Heart right ventricle (tissue), 16 donors: ENCODE measurements at regions not wholly inside any gene's neighbourhood (a gene's known extent, or its start where the extent isn't known, plus 50 kb on each side); places are given as distances from the start of the nearest gene placed in this dataset.

Experiments
- ATAC-seq, 8 donors: fragments of 200-7000 bp; cut with Tn5 transposase; one replicate each; pipeline ENCODE4 v1.9.1; 2020; ENCODE audit warnings: mild to moderate bottlenecking in 8 of 8, moderate library complexity in 8 of 8, moderate number of reproducible peaks in 1 of 8
- DNase-seq, 2 donors: peaks; one replicate each; pipeline ENCODE4 v3.0.0-alpha.2; 2020
- H3K27ac ChIP-seq, 10 donors: fragments of 200-600 bp; sonication (generic) in 2 of 10; one replicate each; pipeline versions ENCODE4 v1.5.0 to v1.8.0; 2020 to 2022; ENCODE audit warnings: mild to moderate bottlenecking in 3 of 10
- H3K27me3 ChIP-seq, 7 donors: fragments of 200-600 bp; one replicate each; pipeline ENCODE4 v1.8.0; 2021 to 2022; ENCODE audit warnings: mild to moderate bottlenecking in 2 of 7
- H3K36me3 ChIP-seq, 9 donors: fragments of 200-600 bp; sonication (generic) in 1 of 9; one replicate each; pipeline versions ENCODE4 v1.5.0 to v1.8.0; 2020 to 2022; ENCODE audit warnings: mild to moderate bottlenecking in 2 of 9
- H3K4me1 ChIP-seq, 9 donors: fragments of 200-600 bp; sonication (generic) in 1 of 9; one replicate each; pipeline versions ENCODE4 v1.5.0 to v1.8.0; 2020 to 2022; ENCODE audit warnings: mild to moderate bottlenecking in 4 of 9
- H3K4me3 ChIP-seq, 10 donors: fragments of 200-600 bp; sonication (generic) in 2 of 10; one replicate each; pipeline versions ENCODE4 v1.5.0 to v1.8.0; 2020 to 2022; ENCODE audit warnings: mild to moderate bottlenecking in 7 of 10, moderate library complexity in 2 of 10
- H3K9me3 ChIP-seq, 11 donors: fragments of 200-600 bp in 10 of 11; sonication (generic) in 2 of 11; one replicate each; pipeline versions ENCODE4 v1.5.0 to v1.8.0; 2013 to 2022; ENCODE audit warnings: mild to moderate bottlenecking in 2 of 11, control low read depth in 1 of 11, moderate library complexity in 1 of 11
- CTCF ChIP-seq, 9 donors: fragments of 200-600 bp; sonication (generic) in 2 of 9; IDR thresholded peaks; one replicate each; pipeline versions ENCODE4 v1.5.0 to v1.8.0; 2021 to 2022; ENCODE audit warnings: antibody characterized with exemption in 9 of 9, mild to moderate bottlenecking in 5 of 9, moderate library complexity in 1 of 9
- WGBS, 2 donors: extraction: QIAGEN DNeasy Blood & Tissue Kit; methylation state at CpG; one replicate each; pipeline ENCODE4 v1.1.7; 2013; ENCODE audit warnings: inconsistent platforms in 1 of 2; 5-methylcytosine and 5-hydroxymethylcytosine counted together
- intact Hi-C, 10 donors: fragments of 100-400 bp; cut with DNase I; formaldehyde crosslinking; loops; one replicate each; pipeline versions ENCODE4 v1.11.1 to v1.14.2; 2022
- donor health status: Arrhythmogenic right ventricular cardiomyopathy.
- donor health status: ischemic (EF 13 %, LVEDD 7.1; RV severe dilation, severe dysfunction).
- donor health status: healthy with polysubstance abuse.
- donor health status: DM: no; HTN: yes; CAD: no.
- donor health status: DM: no; HTN: no; CAD: no.
- donor health status: ischemic (EF 25% LVEDD 6.9; RV normal size, moderate dysfunction).
- donor health status: ischemic (EF 25% LVEDD 5.7; RV mildly dilated, moderate dysfunction).
- donor health status: healthy.
- donor health status: DM: yes; HTN: yes; CAD: no.
- donor health status: Ischemic cardiomyopathy.
- donor health status: ischemic (EF 35%, LVEDD 5.7; RV mildly dilated, moderate dysfunction).
- donor health status: nonischemic (EF 11% LVEDD 7.7; RV severe dilation, severe dysfunction).
- donor health status: DM: yes; HTN: yes; CAD: no.
- donor health status: PGD.
- donor health status: ischemic (EF 29% LVEDD 5.4; RV normal size, mild dysfunction).
- donor health status: nonischemic (EF 23%, LVEDD 6.1; RV moderate dilation, normal function).

- ATAC-seq (no peak), DNase-seq (no peak)
- TF ChIP-seq CTCF (IDR thresholded peaks at IDR 0.05): no peak
- no peaks in the 10 kb centered on the region for H3K27me3 ChIP-seq
- WGBS, 2 donors: 85 to 89% methylated on average over 4 of the region's 4 CpGs
- no peak overlapping the region for H3K4me3 ChIP-seq
- no peak overlapping the region for H3K27ac ChIP-seq
- intact Hi-C loops: no loop called here
- no peaks in the 10 kb centered on the region for H3K9me3 ChIP-seq
- H3K36me3 ChIP-seq: no peaks in the 10 kb centered on the region
- no peaks in the 10 kb centered on the region for H3K4me1 ChIP-seq
These were observed 220.2 kb upstream of the SLC16A7 start for GRCh38 chr12:59375633-59376032.

- Histone ChIP-seq H3K4me1 (no peaks in the 10 kb centered on the region), H3K9me3 (no peaks in the 10 kb centered on the region), H3K27ac (no peak overlapping the region), H3K27me3 (no peaks in the 10 kb centered on the region), H3K36me3 (no peaks in the 10 kb centered on the region), H3K4me3 (no peak overlapping the region)
- DNase-seq (no peak), ATAC-seq (no peak)
- intact Hi-C loops: no loop called here
- WGBS, 2 donors: 75 to 83% methylated on average over 1 of the region's 1 CpG
- no peak for TF ChIP-seq CTCF (IDR thresholded peaks at IDR 0.05)
These were observed 221.0 kb upstream of the SLC16A7 start for GRCh38 chr12:59374783-59375182.

GRCh38 chr12:59372956-59373355, 222.9 kb upstream of the SLC16A7 start:
- DNase-seq (no peak), ATAC-seq (no peak)
- H3K4me1 ChIP-seq: no peaks in the 10 kb centered on the region
- H3K27me3 ChIP-seq: no peaks in the 10 kb centered on the region
- no peaks in the 10 kb centered on the region for H3K36me3 ChIP-seq
- no peak overlapping the region for H3K27ac ChIP-seq
- TF ChIP-seq CTCF (IDR thresholded peaks at IDR 0.05): no peak
- WGBS, 2 donors: 59 to 64% methylated on average over 3 of the region's 3 CpGs
- H3K9me3 ChIP-seq: no peaks in the 10 kb centered on the region
- H3K4me3 ChIP-seq: no peak overlapping the region
- intact Hi-C loops: no loop called here

GRCh38 chr12:59370933-59371332, 224.9 kb upstream of the SLC16A7 start:
- no peaks in the 10 kb centered on the region for H3K36me3 ChIP-seq

More at GRCh38 chr12:59370933-59371332, 224.9 kb upstream of the SLC16A7 start:
- intact Hi-C loops: no loop called here
- DNase-seq (no peak), ATAC-seq (no peak)
- WGBS, 2 donors: 90 to 95% methylated on average over 3 of the region's 3 CpGs
- Histone ChIP-seq H3K9me3 (no peaks in the 10 kb centered on the region), H3K4me3 (no peak overlapping the region), H3K4me1 (no peaks in the 10 kb centered on the region), H3K27ac (no peak overlapping the region), H3K27me3 (no peaks in the 10 kb centered on the region)
- TF ChIP-seq CTCF (IDR thresholded peaks at IDR 0.05): no peak
